Germinal center (tissue), 1 donor: ENCODE measurements at regions not wholly inside any gene's neighbourhood (a gene's known extent, or its start where the extent isn't known, plus 50 kb on each side); places are given as distances from the start of the nearest gene placed in this dataset.

Source experiments
- DNase-seq: peaks from one replicate; pipeline ENCODE4 v3.0.0; 2012; ENCODE audit warnings: mixed read lengths, low spot score

DNA sequence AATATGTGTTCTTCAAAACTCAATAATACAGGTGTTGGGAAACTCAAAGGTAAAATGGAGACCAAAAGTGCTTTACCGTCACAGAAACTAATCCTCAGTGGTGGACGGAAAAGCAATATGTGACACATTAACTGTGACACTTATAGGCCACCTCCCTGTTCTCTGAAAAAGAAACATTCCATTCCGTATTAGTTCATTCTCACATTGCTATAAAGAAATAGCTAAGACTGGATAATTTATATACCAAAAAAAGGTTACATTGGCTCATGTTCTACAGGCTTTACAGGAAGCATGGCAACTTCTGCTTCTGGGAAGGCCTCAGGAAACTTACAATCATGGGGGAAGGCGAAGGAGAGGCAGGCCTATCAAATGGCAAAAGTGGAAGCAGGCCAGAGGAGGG lies 435.3 kb upstream of the HTR2A start:
- DNase-seq, result no peak

DNA sequence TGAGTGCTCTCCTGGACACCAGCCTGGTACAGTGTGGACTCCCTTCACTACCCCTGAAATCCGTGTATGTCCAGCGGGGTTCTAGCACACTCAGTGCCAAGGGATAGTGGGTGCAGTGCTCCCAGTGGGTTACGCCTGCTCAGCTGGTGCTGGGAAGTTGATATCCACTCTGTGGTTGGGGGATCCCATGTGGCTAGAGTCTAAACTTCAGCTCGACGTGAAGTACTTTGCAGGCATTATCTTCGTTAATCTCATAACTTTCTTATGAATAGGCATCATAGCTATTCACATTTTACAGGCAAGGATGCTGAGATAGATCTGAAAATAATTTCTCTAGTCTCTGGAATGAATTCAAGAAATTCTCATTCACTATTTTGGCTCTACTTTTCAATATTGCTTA lies 433.2 kb upstream of the HTR2A start:
- DNase-seq, result no peak

DNA sequence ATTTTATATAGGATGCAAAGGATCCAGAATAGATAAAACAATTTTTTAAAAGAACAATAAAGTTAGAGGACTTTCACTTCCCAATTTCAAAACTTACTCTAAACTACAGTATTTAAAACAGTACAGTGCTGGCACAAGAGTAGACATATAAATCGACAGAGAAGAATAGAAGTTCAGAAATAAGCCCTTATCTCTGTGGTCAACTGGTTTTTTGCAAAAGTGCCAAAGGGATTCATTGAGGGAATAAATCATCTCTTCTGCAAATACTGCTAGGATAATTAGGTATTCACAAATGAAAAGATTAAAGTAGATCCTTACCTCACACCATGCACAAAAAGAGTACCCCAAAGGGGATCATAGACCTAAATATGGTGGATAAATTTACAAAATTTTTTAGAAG lies 431.0 kb upstream of the HTR2A start:
- DNase-seq, result no peak

DNA sequence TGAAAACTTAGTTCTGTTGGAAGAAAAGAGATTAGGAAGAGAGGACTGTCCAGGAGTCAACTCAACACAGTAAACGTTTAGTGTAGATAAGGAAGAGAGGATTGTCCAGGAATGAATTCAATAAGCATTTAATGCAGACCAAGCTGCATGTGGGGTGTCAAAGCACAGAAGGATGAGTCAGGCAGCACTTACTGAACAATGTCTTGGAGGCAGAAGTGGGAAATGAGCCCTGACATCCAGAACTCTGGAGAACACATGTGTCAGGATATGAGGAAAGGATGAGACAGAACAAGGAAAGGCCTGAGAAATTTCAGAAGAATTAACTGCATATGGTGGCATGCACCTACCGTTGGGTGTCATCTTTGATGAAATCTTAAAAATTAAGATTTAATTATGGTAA lies 429.2 kb upstream of the HTR2A start:
- DNase-seq, result no peak

DNA sequence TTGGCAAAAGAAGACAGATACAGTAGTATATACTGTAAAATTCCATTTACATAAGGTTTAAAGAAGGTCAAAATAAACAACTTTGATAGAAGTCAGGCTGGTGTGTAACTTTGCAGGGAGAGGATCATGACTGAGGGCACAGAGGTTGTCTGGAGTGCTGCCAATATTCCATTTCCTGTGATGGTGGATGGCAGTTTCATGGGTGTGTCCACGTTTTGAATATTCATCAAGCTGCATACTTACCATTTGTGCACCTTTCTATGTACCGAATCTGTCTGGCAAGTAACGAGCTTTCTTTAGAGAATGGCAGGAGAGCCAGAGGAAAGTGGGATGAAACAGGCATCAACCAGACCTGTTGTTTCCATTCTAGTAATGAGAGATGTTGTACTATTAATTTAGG lies 420.5 kb upstream of the HTR2A start:
- no peak for DNase-seq

DNA sequence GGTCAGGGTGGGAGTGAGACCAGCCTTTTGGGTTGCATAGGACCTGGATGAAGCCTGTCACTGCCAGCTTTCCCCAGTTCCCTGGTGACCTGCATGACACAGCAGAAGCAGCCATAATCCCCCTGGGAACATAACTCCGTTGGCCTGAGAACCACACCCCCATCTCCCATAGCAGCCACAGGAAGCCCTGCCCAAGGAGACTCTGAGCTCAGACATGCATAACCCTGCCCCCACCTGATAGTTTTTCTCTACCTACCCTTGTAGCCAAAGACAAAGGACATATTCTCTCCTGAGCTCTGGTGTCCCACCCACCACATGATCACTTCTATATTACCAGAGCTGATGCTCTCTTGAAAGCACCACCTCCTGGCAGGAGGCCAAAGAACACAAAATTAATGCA lies 413.5 kb upstream of the HTR2A start:
- no peak for DNase-seq

DNA sequence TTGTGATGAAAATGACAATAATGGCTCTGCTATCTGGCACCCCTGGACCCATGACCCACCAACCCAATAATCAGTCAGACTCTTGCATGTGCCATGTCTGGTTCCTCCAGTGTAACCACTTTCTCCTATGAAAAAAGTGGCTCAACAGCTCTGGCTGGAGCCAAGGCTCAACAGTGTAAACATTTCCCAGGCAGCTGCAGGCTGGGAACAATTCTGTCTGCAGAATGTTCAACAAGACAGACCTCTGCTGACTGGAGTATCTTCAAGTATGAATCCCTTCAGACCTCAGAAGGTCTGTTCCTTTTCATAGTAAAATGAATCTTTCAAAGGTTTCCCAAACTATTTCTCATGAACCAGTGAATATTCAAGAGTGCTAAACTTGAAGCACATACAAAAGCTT lies 410.1 kb upstream of the HTR2A start:
- DNase-seq, result no peak

DNA sequence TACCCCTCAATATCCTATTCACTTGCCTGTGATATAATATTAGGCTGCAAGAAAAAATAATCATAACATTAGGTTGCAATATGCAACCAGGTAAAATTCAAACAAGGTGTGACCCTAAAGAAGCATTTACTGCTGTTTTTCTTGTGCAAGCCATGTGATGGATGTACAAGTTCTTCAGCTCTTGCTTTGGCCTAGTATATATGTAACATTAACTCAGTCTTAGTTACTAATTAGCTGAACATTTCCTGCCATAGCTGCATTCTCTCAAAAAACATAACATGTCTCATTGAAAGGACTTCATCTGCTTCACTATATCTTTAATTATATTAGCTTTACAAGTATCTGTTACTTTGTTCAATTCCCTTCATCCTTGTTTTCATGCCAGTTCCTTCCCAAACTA lies 406.8 kb upstream of the HTR2A start:
- DNase-seq, result no peak

DNA sequence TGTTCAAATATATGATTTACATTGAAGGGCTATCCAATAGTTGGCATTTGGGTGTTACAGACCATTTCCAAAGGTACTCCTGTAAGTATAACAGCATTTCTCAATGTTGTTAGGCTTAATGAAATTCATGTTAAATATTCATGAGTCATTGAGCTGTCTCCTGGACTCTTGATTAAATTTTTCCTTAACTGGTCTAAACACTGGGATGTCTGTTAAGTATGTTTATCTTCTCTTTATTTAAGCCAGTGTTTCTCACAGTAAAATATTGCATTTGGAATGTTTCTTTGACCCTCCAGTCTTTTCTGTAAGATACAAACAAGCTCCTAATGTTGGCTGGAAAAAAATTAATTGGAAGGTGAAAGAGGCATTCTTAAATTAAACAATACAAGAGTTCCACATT lies 402.5 kb upstream of the HTR2A start:
- no peak for DNase-seq

DNA sequence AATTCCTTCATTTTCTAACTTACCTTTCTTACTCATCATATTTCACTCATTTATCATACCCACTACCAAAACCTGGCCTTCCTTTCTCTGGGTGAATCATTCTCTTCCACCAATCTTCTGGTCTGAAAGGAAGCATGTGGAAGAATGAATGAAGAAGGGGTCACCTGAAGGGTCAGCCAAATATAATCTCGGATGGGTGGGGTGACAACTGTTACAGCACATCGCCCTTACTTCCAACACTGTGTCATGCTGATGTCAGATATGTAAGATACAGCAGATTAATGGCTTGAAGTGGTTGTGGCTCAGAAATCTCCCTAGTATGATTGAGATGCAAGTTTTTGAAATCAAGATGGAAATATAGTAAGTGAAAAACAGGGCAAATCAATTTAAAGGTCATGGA lies 401.7 kb upstream of the HTR2A start:
- no peak for DNase-seq

DNA sequence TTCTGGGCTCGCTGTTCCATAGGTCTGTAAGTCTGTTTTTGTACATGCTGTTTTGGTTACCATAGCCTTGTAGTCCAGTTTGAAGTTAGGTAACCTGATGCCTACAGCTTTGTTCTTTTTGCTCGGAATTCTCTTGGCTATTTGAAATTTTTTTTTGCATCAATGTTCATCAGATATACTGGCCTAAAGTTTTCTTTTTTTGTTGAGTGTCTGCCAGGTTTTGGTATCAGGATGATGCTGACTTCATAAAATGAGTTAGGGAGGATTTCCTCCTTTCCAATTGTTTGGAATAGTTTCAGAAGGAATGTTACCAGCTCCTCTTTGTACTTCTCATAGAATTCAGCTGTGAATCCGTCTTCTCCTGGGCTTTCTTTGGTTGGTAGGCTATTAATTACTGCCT lies 397.8 kb upstream of the HTR2A start:
- DNase-seq, result no peak

DNA sequence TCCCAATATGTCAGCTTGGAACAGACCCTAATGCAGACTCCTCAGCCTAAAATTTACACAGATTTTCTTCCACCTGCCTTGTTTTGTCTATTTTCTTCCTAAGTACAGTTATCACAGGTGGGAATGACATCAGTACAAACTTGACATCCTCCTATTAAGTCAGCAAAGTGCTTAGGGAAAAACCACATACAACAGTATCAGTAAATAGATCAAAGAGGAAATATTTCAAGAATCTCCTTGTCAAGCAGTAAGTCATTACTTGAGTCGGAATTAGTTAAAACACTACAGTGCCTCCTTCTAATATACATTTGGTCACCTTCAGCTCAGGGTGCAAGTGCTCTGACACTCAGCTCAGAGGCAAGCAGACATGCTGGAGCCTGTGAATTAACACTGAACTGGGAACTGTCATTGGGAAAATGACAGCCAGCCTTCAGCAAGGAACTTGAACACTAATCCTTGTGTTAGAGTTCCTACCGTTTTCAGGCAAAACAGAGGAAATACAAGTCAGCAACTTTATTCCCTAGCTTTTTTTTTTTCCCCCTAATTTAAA lies 394.3 kb upstream of the HTR2A start:
- DNase-seq, result no peak

DNA sequence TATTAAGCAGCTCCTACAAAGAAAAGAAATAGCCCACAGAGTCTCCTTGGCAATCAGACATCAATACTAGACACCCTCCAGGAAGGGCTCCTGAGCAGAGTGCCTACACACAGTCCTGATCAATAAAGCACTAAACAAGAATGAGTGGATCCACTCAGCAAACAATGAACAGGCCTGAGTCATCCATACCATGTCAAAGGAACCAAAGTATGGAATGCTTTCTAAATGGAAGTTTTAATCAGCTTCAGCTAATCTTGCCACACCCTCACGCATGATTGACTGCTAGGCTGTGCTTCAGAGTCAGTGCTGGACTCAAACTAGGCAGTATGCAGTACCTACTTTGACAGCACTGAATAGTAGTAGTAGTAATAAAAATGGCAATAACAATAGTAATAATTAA lies 392.7 kb upstream of the HTR2A start:
- DNase-seq, result no peak

DNA sequence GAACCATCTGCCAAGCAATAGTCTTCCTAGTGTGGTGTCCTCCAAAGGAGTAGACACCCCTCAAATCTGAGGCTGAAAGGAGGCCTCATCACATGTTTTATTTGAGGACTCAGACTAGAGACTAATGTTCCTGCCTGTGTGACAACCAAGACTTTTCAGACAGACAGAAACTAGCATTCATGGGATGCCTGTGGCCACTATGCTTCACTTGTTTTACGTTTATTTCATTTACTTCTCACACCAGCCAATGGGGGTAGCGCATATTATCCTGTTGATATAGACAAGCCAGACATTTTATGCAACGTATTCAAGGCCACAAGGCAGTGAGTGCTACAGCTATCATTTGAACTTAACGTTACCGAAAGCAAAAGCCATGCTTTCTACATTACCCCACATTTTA lies 391.7 kb upstream of the HTR2A start:
- DNase-seq, result no peak

DNA sequence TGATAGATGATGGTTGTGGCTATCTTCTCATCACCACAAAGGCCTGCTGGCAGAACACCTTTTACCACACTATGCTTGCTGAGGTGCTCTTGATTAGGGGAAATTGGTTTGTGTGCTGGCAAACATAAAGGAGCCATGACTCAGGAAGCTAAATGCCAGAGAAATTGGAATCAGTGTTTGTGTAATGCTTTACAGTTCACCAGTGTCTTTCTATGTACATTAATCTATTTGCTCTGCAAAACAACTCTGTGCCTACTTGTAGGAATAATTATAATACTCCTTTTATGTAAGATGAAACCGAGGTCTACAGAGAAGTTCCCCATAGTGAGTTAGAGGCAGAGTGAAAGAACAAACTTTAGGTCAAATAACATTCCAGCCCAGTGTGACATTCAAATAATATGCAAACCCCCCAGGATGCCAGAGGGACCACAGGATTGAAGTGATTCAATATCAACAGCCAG lies 390.5 kb upstream of the HTR2A start:
- no peak for DNase-seq

DNA sequence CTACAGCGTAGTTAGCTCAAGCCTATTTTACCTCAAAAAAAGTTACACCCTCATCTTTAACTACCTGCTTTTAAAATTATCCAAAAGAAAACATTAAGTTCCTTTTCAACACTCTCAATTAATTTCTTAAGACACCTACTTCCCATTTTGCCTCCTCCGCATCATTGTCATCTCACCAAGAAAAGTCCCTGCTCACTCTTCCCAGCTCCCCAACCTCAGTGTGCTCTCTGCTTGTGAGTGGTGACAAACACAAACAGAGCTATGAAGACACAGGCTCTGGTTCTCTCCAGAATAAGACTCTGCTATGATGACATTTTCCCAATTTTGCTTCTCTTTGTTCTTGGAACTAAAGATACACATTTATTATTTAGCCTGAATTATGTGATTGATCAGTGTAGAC lies 385.1 kb upstream of the HTR2A start:
- no peak for DNase-seq

DNA sequence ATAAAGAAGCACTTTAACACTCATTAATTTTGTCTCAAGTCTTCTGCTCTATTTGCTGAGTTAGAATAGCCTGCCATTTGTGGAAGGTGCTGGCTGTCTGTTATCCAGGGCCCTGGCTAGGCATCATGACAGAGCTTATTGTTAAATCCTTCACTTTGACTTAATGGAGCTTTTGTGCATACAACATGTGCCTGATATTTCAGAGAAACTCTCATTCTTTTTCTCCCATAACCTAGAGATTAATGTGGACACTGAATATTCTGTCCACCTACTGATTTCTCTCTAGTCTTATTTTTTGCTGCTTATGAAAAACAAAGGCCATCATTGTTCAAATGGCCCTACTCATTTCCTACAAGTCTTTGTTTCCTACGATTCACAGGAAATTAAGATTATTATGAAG lies 383.1 kb upstream of the HTR2A start:
- DNase-seq, result no peak

DNA sequence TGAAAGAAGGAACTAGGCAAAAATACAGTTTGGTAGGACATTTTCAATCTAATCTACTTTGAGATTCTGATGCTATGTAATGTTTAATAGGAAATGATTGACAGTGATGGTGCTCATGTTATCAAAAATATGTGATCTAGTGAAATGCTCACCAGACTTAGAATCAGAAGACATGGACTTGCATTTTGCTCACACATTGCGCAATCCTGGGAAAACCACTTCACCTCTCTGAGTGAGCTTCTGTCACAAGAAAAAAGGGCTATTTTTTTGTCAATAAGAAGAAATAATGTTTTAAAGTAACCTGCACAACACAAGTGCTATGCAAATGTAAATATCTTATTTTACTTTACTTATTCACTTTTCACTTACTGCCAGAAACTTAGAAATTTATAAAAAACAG lies 380.9 kb upstream of the HTR2A start:
- DNase-seq, result no peak

DNA sequence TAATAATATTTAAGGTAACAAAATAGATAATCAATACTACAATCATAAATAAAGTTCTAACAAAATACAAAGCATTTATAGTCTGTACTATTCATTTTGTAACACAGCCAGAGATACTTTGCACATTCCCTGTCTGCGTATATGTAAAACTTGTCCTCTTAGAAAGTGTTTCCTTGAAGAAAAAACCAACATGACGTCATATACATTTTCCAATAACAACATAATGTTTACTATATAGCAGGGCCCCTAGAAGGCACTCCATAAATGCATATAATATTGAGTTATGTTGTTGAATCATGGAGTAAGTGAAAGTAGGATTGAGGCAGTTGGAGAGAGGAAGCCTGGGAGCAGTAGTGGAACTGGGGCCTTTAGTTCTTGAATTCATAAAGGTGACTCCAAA lies 371.4 kb upstream of the HTR2A start:
- DNase-seq, result no peak

DNA sequence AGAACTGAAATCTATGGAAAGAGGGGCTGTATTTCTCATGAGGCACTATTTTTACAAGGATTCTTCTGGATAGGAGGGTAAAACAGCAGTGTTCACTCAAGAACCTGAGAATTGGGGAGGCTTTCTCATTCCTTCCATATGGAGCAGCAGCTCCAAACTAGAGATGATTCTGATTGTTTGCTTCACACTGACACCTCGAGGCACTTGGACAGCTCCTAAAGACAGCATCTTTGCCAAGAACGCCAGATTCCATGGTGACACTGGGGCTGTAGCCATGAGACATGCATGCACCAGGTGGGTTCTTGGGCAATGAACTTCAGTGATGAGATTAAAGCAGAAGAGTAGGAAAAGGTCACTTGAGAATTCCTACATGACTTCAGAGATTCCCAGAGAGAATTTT lies 361.5 kb upstream of the HTR2A start:
- no peak for DNase-seq

DNA sequence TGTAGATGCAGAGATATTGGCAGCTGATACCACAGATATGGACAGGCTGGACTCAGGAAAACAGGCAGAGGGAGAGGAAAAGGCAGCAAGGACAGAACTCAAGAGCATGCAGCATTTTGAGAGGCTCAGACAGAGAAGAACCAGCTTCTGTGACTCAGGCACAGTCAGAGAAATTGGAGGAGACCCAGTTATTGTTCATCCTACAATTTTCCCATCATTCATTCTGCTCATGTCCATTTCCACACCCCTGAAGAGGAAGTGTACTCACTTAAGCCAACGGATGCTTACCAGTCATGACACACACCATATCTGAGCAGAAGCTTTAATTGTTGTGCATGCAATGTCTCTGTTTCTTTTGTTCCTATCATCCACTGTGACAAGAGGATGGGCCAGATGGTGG lies 359.8 kb upstream of the HTR2A start:
- DNase-seq, result no peak

DNA sequence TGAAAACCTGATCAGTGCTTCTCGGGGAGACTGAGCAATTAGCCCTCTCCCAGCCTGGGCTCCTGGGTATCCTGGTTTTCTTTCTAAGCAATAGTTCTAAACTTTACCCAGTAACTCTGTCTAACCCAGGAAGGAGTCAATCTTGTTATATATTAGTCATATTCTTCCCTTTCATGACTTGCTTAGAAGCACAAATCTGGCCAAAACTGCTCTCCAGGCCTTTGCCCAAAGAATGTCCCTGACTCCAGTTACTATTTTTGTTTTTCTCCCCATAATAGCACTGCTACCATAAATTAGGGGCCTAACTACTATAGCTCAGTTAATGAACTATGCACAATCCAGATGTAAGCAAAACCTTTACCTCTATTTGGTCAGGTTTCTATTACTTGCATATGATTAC lies 355.8 kb upstream of the HTR2A start:
- DNase-seq, result no peak

DNA sequence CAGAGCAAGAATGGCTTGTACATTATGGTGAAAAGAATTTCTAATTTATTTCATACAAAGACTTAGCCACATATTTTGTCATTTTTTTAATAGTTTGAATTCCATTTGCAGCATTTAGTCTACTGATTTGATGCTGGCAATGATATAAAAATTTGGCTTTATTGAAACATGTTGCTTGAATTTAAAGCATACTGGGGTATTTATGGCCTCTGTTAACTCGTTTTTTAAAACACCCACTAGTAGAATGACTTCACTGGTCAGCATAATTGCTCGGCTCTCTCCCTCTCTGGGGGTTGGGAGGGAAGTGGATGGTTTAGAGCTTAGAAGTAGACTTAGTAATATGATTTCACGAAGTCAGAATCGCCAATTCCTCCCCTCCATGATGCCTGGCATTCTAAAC lies 354.9 kb upstream of the HTR2A start:
- DNase-seq, result no peak

DNA sequence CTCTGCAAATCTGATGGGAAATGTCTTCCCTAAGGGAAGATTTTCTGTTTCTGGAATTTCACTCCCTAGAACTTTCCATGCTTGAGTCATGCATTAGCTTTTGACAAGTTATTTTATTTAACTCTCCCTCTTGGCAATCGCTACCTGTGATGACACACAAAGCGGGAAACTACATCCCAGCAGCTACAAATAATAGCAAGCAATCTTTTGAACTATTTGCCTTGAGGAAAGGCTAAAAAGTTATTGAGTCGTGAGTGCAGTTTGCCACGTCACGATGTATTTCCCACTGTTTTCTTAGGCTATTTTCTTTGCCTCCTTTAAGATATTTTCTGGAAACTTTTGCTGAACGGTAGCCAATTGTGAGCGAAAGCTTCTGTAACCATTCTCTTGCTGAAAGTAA lies 353.3 kb upstream of the HTR2A start:
- no peak for DNase-seq

DNA sequence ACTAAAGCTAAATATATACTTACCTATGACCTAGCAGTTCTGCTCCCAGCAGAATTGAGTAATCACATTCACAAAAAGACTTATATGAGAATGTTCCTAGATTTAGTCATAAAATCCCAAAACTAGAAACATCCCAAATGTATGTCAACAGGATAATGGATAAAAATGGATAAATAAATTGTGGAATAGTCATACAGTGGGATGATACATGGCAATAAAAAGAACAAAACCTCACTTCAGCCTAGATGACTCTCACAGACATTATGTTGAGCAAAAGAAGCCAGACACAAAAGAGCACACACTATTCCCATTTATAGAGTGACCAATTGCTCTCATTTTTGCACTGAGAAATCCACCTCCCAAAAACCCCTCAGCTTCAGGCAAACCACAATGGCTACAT lies 352.4 kb upstream of the HTR2A start:
- no peak for DNase-seq
